ENCODE measurements at regions not wholly inside any gene's neighbourhood (a gene's known extent, or its start where the extent isn't known, plus 50 kb on each side); places are given as distances from the start of the nearest gene placed in this dataset.

DNA sequence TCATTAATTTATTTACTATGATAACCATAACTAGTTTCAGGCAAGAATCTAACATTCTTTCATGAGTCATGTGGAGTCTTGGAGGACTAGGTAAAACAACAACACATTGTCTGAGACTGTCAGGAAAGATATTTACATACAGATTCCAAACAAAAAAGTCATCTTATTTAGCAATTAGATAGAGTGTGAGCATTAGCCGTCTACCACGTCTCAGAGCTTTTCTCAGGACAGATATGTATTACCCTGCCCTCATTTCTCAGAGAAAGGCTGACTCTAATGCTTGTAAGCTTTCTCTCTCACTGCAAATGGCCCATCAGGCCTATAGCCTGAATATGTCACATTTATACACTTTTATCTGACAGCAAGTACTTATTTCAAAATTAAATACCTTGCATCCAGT lies 312.1 kb upstream of the PCDH20 start:
- ChIA-PET CTCF (no interaction called here), POLR2A (no interaction called here), SMC1A (ENCODE audit: uncharacterized antibody, unreplicated experiment) (no interaction called here), RAD21 (ENCODE audit: unreplicated experiment) (no interaction called here)
- Histone ChIP-seq H3K4me2 (ENCODE audit: control insufficient read depth, insufficient read depth) (no peak overlapping the region), H3K4me1 (ENCODE audit: control insufficient read depth, insufficient read depth, low read length) (no peaks in the 10 kb centered on the region), H3K9ac (ENCODE audit: control insufficient read depth, insufficient read depth, low read length) (no peak overlapping the region), H3K27ac (ENCODE audit: control insufficient read depth, insufficient read depth) (no peak overlapping the region), H3K4me3 (no peak overlapping the region), H3K36me3 (ENCODE audit: control insufficient read depth in 2 of 2, insufficient read depth in 2 of 2, low read length in 1 of 2) (no peaks in the 10 kb centered on the region), H3K79me2 (ENCODE audit: control insufficient read depth, insufficient read depth, low read length) (no peaks in the 10 kb centered on the region), H3K9me3 (replicated peaks; ENCODE audit: control insufficient read depth, insufficient read depth, low read length) (no peaks in the 10 kb centered on the region), H3K27me3 (replicated peaks in 1 of 2; ENCODE audit: control insufficient read depth in 2 of 2, insufficient read depth in 2 of 2, low read length in 1 of 2) (no peaks in the 10 kb centered on the region), H2AFZ (ENCODE audit: control insufficient read depth, low read depth, low read length) (no peak overlapping the region), H4K20me1 (ENCODE audit: control insufficient read depth, insufficient read depth) (no peaks in the 10 kb centered on the region)
- 0% methylated on average over 2 of the region's 2 CpGs for WGBS (ENCODE audit: insufficient coverage, insufficient replicate concordance, low lambda C conversion rate, missing lambda C conversion rate)
- FAIRE-seq (no peak), DNase-seq (ENCODE audit: low read depth, low spot score) (no peak), ATAC-seq (no peak)
- in situ Hi-C loops (cut with MboI): no loop called here
- intact Hi-C loops (cut with micrococcal nuclease; ENCODE audit: unreplicated experiment): no loop called here
- TF ChIP-seq, protein P1, sequence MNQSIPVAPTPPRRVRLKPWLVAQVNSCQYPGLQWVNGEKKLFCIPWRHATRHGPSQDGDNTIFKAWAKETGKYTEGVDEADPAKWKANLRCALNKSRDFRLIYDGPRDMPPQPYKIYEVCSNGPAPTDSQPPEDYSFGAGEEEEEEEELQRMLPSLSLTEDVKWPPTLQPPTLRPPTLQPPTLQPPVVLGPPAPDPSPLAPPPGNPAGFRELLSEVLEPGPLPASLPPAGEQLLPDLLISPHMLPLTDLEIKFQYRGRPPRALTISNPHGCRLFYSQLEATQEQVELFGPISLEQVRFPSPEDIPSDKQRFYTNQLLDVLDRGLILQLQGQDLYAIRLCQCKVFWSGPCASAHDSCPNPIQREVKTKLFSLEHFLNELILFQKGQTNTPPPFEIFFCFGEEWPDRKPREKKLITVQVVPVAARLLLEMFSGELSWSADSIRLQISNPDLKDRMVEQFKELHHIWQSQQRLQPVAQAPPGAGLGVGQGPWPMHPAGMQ (IDR thresholded peaks at IDR 0.05; ENCODE audit: borderline replicate concordance): no peak
- TF ChIP-seq, protein P2, sequence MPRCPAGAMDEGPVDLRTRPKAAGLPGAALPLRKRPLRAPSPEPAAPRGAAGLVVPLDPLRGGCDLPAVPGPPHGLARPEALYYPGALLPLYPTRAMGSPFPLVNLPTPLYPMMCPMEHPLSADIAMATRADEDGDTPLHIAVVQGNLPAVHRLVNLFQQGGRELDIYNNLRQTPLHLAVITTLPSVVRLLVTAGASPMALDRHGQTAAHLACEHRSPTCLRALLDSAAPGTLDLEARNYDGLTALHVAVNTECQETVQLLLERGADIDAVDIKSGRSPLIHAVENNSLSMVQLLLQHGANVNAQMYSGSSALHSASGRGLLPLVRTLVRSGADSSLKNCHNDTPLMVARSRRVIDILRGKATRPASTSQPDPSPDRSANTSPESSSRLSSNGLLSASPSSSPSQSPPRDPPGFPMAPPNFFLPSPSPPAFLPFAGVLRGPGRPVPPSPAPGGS (IDR thresholded peaks at IDR 0.05; ENCODE audit: borderline replicate concordance, insufficient read depth, low read depth, low read length, poor library complexity, severe bottlenecking): no peak
- TF ChIP-seq MYC (IDR thresholded peaks at IDR 0.05; ENCODE audit: insufficient read depth, insufficient read length, insufficient replicate concordance, low read length, severe bottlenecking) (no peak), ZNF384 (IDR thresholded peaks at IDR 0.05; ENCODE audit: borderline replicate concordance, low read depth, low read length) (no peak), EP300 (IDR thresholded peaks at IDR 0.05; ENCODE audit: borderline replicate concordance in 1 of 2, control insufficient read depth in 1 of 2, low read depth in 2 of 2, low read length in 2 of 2) (no peak), ESRRA (IDR thresholded peaks at IDR 0.05; ENCODE audit: low read length) (no peak), SREBF2 (IDR thresholded peaks at IDR 0.05; ENCODE audit: low read length) (no peak), NR2C1 (IDR thresholded peaks at IDR 0.05) (no peak), IKZF2 (IDR thresholded peaks at IDR 0.05) (no peak), PML (IDR thresholded peaks at IDR 0.05; ENCODE audit: low read length) (no peak), TAF1 (IDR thresholded peaks at IDR 0.05; ENCODE audit: borderline replicate concordance, low read depth, low read length) (no peak), CHD1 (IDR thresholded peaks at IDR 0.05; ENCODE audit: low read depth, low read length) (no peak)
- no TSS peak for BruUV-seq (replicated peaks)
